ENCODE measurements at regions not wholly inside any gene's neighbourhood (a gene's known extent, or its start where the extent isn't known, plus 50 kb on each side); places are given as distances from the start of the nearest gene placed in this dataset.

DNA sequence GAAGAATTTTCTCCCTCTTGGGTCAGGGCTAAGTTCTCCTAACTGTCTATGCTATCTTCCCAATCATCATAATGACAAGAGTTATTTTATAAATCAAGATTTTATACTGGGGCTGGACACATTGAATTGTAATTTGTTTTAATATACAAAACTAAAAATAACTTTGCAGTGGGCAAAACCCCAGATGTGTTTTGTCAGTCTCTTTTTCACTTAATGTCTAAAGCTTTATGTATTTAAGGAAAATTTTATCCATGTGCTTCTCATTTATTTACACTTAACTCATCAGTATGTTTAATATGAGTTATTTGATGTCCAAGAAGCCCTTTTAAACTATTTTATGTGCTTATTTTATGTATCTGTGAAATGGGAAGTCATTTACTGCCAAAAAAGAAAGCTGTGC lies 362.8 kb upstream of the ADAMTSL1 start:
- Histone ChIP-seq H3K4me1 (no peaks in the 10 kb centered on the region), H3K9me3 (no peaks in the 10 kb centered on the region), H3K4me3 (no peak overlapping the region), H3K36me3 (no peaks in the 10 kb centered on the region), H3K27ac (no peak overlapping the region), H3K27me3 (no peaks in the 10 kb centered on the region)
- in situ Hi-C loops (cut with MboI; ENCODE audit: low sequenced_read_pairs in 4 of 4) (no loop called here), intact Hi-C loops (cut with DNase I; ENCODE audit: low total_unique reads) (no loop called here)
- ATAC-seq (no peak), DNase-seq (no peak)
- TF ChIP-seq POLR2A (IDR thresholded peaks at IDR 0.05): no peak
- TF ChIP-seq, protein P1, sequence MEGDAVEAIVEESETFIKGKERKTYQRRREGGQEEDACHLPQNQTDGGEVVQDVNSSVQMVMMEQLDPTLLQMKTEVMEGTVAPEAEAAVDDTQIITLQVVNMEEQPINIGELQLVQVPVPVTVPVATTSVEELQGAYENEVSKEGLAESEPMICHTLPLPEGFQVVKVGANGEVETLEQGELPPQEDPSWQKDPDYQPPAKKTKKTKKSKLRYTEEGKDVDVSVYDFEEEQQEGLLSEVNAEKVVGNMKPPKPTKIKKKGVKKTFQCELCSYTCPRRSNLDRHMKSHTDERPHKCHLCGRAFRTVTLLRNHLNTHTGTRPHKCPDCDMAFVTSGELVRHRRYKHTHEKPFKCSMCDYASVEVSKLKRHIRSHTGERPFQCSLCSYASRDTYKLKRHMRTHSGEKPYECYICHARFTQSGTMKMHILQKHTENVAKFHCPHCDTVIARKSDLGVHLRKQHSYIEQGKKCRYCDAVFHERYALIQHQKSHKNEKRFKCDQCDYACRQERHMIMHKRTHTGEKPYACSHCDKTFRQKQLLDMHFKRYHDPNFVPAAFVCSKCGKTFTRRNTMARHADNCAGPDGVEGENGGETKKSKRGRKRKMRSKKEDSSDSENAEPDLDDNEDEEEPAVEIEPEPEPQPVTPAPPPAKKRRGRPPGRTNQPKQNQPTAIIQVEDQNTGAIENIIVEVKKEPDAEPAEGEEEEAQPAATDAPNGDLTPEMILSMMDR (IDR thresholded peaks at IDR 0.05 in 4 of 5, conservative IDR thresholded peaks at IDR 0.05 in 1 of 5): no peak

DNA sequence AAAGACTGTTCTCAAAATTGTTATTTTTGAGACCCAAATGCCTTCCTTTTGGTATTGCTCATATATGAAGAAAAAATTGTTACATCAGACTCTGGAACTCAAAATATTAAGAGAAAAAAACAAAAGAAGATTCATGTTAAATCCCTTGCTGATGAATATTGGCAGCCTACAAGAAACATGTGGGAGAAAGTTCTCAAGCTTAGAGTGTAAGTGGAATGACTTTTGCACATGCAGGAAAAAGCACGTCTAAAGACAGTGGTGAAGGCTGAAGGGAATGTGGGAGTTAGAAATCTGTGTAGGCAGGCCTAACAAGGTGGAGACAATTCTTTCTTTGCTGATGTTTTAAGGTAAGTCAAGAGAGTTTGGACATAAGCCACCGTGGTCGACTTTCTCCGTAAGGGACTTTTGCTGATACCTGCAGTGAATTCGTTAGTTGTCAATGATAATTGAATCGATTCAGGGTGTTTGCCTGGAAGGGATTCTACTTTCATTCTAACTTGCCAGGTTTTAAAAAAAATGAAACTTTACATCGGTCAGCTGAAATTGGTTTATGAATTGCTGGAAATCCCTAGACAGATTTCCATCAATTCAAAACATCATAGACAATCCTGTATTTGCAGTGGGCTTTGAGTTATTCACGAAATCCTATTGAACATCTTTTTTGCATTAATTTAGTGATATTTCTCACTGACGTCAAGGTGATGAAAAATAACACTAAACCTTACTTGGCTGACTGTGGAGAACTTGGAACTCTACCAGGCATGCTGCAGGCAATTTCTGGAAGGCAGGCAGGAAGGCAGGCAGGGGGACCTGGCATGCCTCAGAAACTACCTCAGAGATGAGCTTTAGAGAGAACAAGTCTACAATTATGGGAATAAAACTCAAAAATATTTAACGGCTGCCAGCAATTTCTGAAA lies 359.1 kb upstream of the ADAMTSL1 start:
- intact Hi-C loops (cut with DNase I; ENCODE audit: low total_unique reads): no loop called here
- no peaks in the 10 kb centered on the region for H3K4me1 ChIP-seq
- no peak overlapping the region for H3K4me3 ChIP-seq

DNA sequence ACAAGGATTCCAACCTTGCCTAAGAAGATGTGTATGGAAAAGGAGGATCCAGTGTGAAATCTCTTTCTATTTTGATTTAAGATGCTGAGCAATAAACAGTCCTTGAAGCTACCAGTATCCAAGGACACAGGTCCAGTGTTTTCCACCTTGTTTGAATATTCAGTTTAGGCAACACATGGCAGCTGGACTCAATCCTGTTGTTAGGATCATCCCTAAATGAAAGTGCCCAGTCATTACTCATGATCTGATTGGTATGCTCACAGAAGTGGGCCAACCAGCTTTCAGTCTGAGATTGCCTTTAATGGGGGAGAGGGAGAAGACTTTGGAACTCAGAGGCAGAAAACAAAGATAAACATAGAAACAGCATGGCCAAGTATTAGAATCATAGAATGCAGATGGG lies 355.7 kb upstream of the ADAMTSL1 start:
- Histone ChIP-seq H3K4me3 (no peak overlapping the region), H3K27ac (no peak overlapping the region), H3K9me3 (no peaks in the 10 kb centered on the region), H3K27me3 (no peaks in the 10 kb centered on the region), H3K36me3 (no peaks in the 10 kb centered on the region), H3K4me1 (no peaks in the 10 kb centered on the region)
- in situ Hi-C loops (cut with MboI; ENCODE audit: low sequenced_read_pairs in 4 of 4): no loop called here
- intact Hi-C loops (cut with DNase I; ENCODE audit: low total_unique reads): no loop called here
- ATAC-seq (no peak), DNase-seq (no peak)
- TF ChIP-seq, protein P1 (IDR thresholded peaks at IDR 0.05 in 4 of 5, conservative IDR thresholded peaks at IDR 0.05 in 1 of 5): no peak
- no peak for TF ChIP-seq POLR2A (IDR thresholded peaks at IDR 0.05)

More for the DNA sequence above, 359.1 kb upstream of the ADAMTSL1 start:
- H3K36me3 ChIP-seq: no peaks in the 10 kb centered on the region
- H3K27me3 ChIP-seq: no peaks in the 10 kb centered on the region
- TF ChIP-seq, protein P1 (IDR thresholded peaks at IDR 0.05 in 4 of 5, conservative IDR thresholded peaks at IDR 0.05 in 1 of 5): no peak
- no peak for TF ChIP-seq POLR2A (IDR thresholded peaks at IDR 0.05)
- no peak for ATAC-seq
- in situ Hi-C loops (cut with MboI; ENCODE audit: low sequenced_read_pairs in 4 of 4): no loop called here
- no peaks in the 10 kb centered on the region for H3K9me3 ChIP-seq
- no peak for DNase-seq
- H3K27ac ChIP-seq: no peak overlapping the region

DNA sequence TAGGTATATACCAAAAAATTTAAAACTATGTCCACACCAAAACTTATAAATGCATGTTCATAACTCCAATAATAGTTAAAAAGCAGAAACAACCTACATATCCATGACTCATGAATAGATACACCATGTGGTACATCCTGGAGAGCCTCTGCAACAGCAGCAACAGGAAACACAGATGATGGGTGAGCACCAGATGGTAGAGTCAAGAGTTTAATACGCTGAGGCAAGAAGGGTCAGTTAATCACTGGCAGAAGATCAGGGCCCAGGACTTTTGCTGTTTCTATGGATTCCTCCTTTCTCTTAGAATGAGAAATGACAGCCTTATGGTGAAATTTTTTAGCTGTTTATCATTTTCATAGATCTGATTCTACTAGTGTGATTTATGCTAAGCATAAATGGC lies 351.8 kb upstream of the ADAMTSL1 start:
- in situ Hi-C loops (cut with MboI; ENCODE audit: low sequenced_read_pairs in 4 of 4): no loop called here
- Histone ChIP-seq H3K9me3 (no peaks in the 10 kb centered on the region), H3K4me3 (no peak overlapping the region), H3K36me3 (no peaks in the 10 kb centered on the region), H3K27me3 (no peaks in the 10 kb centered on the region), H3K4me1 (no peaks in the 10 kb centered on the region), H3K27ac (no peak overlapping the region)
- intact Hi-C loops (cut with DNase I; ENCODE audit: low total_unique reads): no loop called here
- DNase-seq (no peak), ATAC-seq (no peak)
- TF ChIP-seq, protein P1 (IDR thresholded peaks at IDR 0.05 in 4 of 5, conservative IDR thresholded peaks at IDR 0.05 in 1 of 5): no peak
- TF ChIP-seq POLR2A (IDR thresholded peaks at IDR 0.05): no peak
